DND-41 (cell line): ENCODE measurements at regions not wholly inside any gene's neighbourhood (a gene's known extent, or its start where the extent isn't known, plus 50 kb on each side); places are given as distances from the start of the nearest gene placed in this dataset.
A peak's percentile ranks its signal among the peaks of the same experiment; 100 is the strongest.

ENCODE experiments used
- ATAC-seq: fragments of 200-7000 bp; cut with Tn5 transposase; 3 replicates; pipeline ENCODE4 v1.9.1; 2021; ENCODE audit warnings: low read depth; ENCODE audit not compliant: insufficient read depth
- DNase-seq: peaks from one replicate; pipeline ENCODE4 v3.0.0-alpha.2; 2020
- H2AFZ ChIP-seq: 2 replicates; pipeline ENCODE4 v1.6.0; 2012; ENCODE audit warnings: low read depth, low read length
- H3K27ac ChIP-seq: 2 replicates; pipeline ENCODE4 v1.5.1; 2012; ENCODE audit warnings: low read length, inconsistent platforms
- H3K27me3 ChIP-seq: fragments of 200-600 bp; sonication (generic); 2 replicates; pipeline ENCODE4 v1.6.0; 2012; ENCODE audit warnings: low read length, mild to moderate bottlenecking, inconsistent platforms; ENCODE audit not compliant: insufficient read depth, poor library complexity
- H3K36me3 ChIP-seq: 2 replicates; pipeline ENCODE4 v1.5.1; 2012; ENCODE audit warnings: low read length, inconsistent platforms; ENCODE audit not compliant: insufficient read depth
- H3K4me1 ChIP-seq: 2 replicates; pipeline ENCODE4 v1.5.1; 2012; ENCODE audit warnings: mild to moderate bottlenecking, low read length; ENCODE audit not compliant: insufficient read depth
- H3K4me2 ChIP-seq: 2 replicates; pipeline ENCODE4 v1.6.0; 2012; ENCODE audit warnings: mild to moderate bottlenecking, moderate library complexity, low read length, inconsistent platforms; ENCODE audit not compliant: insufficient read depth
- H3K4me3 ChIP-seq, 2 experiments: fragments of 200-600 bp in 1 of 2; shearing (Covaris generic) in 1 of 2; 2 replicates each; pipeline ENCODE4 v1.5.1; 2012 to 2016; ENCODE audit warnings: inconsistent platforms in 2 of 2, low read length in 2 of 2, mild to moderate bottlenecking in 2 of 2, low read depth in 1 of 2, moderate library complexity in 1 of 2
- H3K79me2 ChIP-seq: 2 replicates; pipeline ENCODE4 v1.6.0; 2012; ENCODE audit warnings: low read length, inconsistent platforms; ENCODE audit not compliant: insufficient read depth
- H3K9ac ChIP-seq: 2 replicates; pipeline ENCODE4 v1.6.0; 2012; ENCODE audit warnings: low read depth, mild to moderate bottlenecking, inconsistent platforms, low read length, moderate library complexity
- H3K9me3 ChIP-seq: 2 replicates; pipeline ENCODE4 v1.5.1; 2012; ENCODE audit warnings: low read length, moderate library complexity, mild to moderate bottlenecking, inconsistent platforms; ENCODE audit not compliant: insufficient read depth, severe bottlenecking
- H4K20me1 ChIP-seq: 2 replicates; pipeline ENCODE4 v1.6.0; 2012; ENCODE audit warnings: low read length; ENCODE audit not compliant: insufficient read depth
- EZH2 ChIP-seq: IDR thresholded peaks from 3 replicates; pipeline ENCODE4 v1.6.1; 2012; ENCODE audit warnings: borderline replicate concordance, low read depth, mild to moderate bottlenecking, moderate library complexity, low read length, inconsistent platforms; ENCODE audit not compliant: severe bottlenecking
- TF ChIP-seq, protein P1 (sequence below): IDR thresholded peaks from 2 replicates; pipeline ENCODE4 v1.5.1; 2012; ENCODE audit warnings: borderline replicate concordance, low read length, moderate library complexity, mild to moderate bottlenecking; ENCODE audit not compliant: poor library complexity, severe bottlenecking; ENCODE audit errors: extremely low read depth

DNA sequence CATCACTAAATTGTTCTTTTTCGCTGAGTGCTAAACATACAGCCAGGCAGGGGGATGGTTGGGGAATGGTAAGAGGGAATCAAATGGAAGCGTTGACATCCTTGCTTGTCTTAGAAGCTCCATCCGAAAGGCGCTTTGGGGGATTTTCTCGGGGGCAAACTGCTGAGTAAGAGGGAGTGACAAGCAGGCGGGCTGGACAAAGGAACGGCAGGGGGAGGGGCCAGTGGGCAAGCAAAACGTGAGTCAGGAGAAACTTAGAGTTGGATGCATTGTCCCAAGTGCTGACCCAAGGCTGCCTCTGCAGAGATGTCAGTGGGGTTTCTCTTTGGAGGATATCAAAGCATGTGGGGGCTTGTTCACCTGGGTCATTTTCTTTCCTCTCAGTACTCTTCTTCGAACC lies 480.5 kb downstream of the VRK1 start:
- no peak overlapping the region for H3K4me2 ChIP-seq
- no peak overlapping the region for H3K9ac ChIP-seq
- no peak overlapping the region for H2AFZ ChIP-seq
- no peak overlapping the region for H3K4me3 ChIP-seq
- H3K27me3 ChIP-seq: no peaks in the 10 kb centered on the region
- no peak for TF ChIP-seq EZH2
- TF ChIP-seq, protein P1, sequence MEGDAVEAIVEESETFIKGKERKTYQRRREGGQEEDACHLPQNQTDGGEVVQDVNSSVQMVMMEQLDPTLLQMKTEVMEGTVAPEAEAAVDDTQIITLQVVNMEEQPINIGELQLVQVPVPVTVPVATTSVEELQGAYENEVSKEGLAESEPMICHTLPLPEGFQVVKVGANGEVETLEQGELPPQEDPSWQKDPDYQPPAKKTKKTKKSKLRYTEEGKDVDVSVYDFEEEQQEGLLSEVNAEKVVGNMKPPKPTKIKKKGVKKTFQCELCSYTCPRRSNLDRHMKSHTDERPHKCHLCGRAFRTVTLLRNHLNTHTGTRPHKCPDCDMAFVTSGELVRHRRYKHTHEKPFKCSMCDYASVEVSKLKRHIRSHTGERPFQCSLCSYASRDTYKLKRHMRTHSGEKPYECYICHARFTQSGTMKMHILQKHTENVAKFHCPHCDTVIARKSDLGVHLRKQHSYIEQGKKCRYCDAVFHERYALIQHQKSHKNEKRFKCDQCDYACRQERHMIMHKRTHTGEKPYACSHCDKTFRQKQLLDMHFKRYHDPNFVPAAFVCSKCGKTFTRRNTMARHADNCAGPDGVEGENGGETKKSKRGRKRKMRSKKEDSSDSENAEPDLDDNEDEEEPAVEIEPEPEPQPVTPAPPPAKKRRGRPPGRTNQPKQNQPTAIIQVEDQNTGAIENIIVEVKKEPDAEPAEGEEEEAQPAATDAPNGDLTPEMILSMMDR: no peak
- H3K27ac ChIP-seq: no peak overlapping the region; the same call in 1 of the 2 replicates
- ATAC-seq (no peak), DNase-seq (no peak)
- H3K36me3 ChIP-seq: no peaks in the 10 kb centered on the region
- H3K9me3 ChIP-seq: no peaks in the 10 kb centered on the region
- no peaks in the 10 kb centered on the region for H4K20me1 ChIP-seq
- peaks cover 30% of the 10 kb centered on the region for H3K4me1 ChIP-seq
- no peaks in the 10 kb centered on the region for H3K79me2 ChIP-seq

DNA sequence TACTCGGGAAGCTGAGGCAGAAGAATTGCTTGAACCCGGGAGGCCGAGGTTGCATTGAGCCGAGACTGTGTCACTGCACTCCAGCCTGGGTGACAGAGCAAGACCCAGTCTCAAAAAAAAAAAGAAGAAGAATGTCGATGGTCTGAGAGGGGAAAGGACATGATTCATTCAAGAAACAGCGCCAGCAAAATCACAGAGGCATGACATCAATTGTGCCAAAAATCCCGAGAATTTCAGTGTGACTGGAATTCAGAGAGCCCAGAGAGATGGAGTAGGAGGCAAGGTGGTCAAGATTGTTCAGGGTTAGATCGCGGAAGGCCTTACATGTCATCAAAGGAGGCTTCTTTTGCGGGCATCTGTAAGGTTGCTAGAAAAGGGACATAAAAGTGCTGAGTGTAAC lies 483.3 kb downstream of the VRK1 start:
- Histone ChIP-seq H3K79me2 (no peaks in the 10 kb centered on the region), H3K9ac (no peak overlapping the region), H2AFZ (no peak overlapping the region), H3K36me3 (no peaks in the 10 kb centered on the region), H3K4me1 (peaks cover 55% of the 10 kb centered on the region), H3K4me2 (no peak overlapping the region), H3K4me3 (no peak overlapping the region), H4K20me1 (no peaks in the 10 kb centered on the region), H3K27me3 (no peaks in the 10 kb centered on the region), H3K27ac (no peak overlapping the region), H3K9me3 (no peaks in the 10 kb centered on the region)
- TF ChIP-seq EZH2: no peak
- TF ChIP-seq, protein P1: no peak
- no peak for ATAC-seq
- DNase-seq: no peak

DNA sequence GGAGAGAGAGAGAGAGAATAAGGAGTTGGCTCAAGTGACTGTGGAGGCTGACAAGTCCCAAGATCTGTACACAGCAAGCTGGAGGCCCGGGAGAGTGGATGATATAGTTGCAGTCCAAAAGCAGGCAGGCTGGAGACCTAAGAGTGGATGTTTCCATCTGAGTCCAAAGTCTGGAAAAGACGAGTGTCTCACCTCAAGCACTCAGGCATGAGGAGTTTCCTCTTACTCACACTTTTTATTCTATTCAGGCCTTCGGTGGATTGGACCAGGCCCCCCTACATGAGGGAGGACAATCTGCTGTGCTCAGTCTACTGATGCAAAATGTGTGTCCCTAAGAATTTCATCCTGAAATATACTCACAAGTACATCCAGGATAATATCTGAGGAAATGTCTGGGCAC lies 484.6 kb downstream of the VRK1 start:
- no peak for DNase-seq
- H3K4me1 ChIP-seq: peaks cover 43% of the 10 kb centered on the region
- H3K27ac ChIP-seq: peak overlapping the region; percentile 28; the same call in 1 of the 2 replicates
- H4K20me1 ChIP-seq: no peaks in the 10 kb centered on the region
- TF ChIP-seq, protein P1: no peak
- no peak for TF ChIP-seq EZH2
- H3K4me2 ChIP-seq: no peak overlapping the region
- no peaks in the 10 kb centered on the region for H3K79me2 ChIP-seq
- H3K9ac ChIP-seq: no peak overlapping the region
- no peaks in the 10 kb centered on the region for H3K27me3 ChIP-seq
- ATAC-seq: no peak
- H3K36me3 ChIP-seq: no peaks in the 10 kb centered on the region
- H3K4me3 ChIP-seq: no peak overlapping the region
- no peak overlapping the region for H2AFZ ChIP-seq
- no peaks in the 10 kb centered on the region for H3K9me3 ChIP-seq
